NOMO-1 (cell line): ENCODE measurements at regions not wholly inside any gene's neighbourhood (a gene's known extent, or its start where the extent isn't known, plus 50 kb on each side); places are given as distances from the start of the nearest gene placed in this dataset.
"Not testable (repeated sequence)": the region's sequence is repeated elsewhere in the genome, so short reads cannot be mapped to it uniquely, and the experiment has no call there.

Experiments used
- DNase-seq, 2 experiments: peaks; one replicate each; lab custom pipeline; 2025; ENCODE audit not compliant: unreplicated experiment in 2 of 2; lab: John Stamatoyannopoulos, UW

GRCh38 chr7:142478479-142479220, 220.8 kb upstream of the PRSS58 start:
- no peak for DNase-seq

- DNase-seq = not testable (repeated sequence)
Observed at GRCh38 chr7:142477801-142478200, 219.9 kb upstream of the PRSS58 start.

- no peak for DNase-seq
Observed at GRCh38 chr7:142477079-142477651, 219.3 kb upstream of the PRSS58 start.

- no peak for DNase-seq
Observed at GRCh38 chr7:142476077-142476476, 218.2 kb upstream of the PRSS58 start.

GRCh38 chr7:142471820-142472219, 214.0 kb upstream of the PRSS58 start:
- no peak for DNase-seq

- DNase-seq = no peak
Observed at GRCh38 chr7:142470544-142470830, 212.6 kb upstream of the PRSS58 start.

GRCh38 chr7:142469696-142470543, 212.1 kb upstream of the PRSS58 start:
- DNase-seq = no peak

GRCh38 chr7:142468871-142469665, 211.2 kb upstream of the PRSS58 start:
- no peak for DNase-seq

GRCh38 chr7:142467056-142467655, 209.3 kb upstream of the PRSS58 start:
- DNase-seq = not testable (repeated sequence)

- DNase-seq = no peak
Observed at GRCh38 chr7:142463401-142463850, 205.6 kb upstream of the PRSS58 start.

- DNase-seq = no peak
Observed at GRCh38 chr7:142461437-142461836, 203.6 kb upstream of the PRSS58 start.

- DNase-seq = no peak
Observed at GRCh38 chr7:142460402-142461117, 202.7 kb upstream of the PRSS58 start.

- peak in 1 of 2 experiments; percentile 40 for DNase-seq
Observed at GRCh38 chr7:142459551-142459963, 201.7 kb upstream of the PRSS58 start.

GRCh38 chr7:142457146-142457703, 199.4 kb upstream of the PRSS58 start:
- DNase-seq = no peak

- no peak for DNase-seq
Observed at GRCh38 chr7:142455392-142455791, 197.5 kb upstream of the PRSS58 start.

- no peak for DNase-seq
Observed at GRCh38 chr7:142454862-142455261, 197.0 kb upstream of the PRSS58 start.

GRCh38 chr7:142452791-142453190, 194.9 kb upstream of the PRSS58 start:
- no peak for DNase-seq

- DNase-seq = no peak
Observed at GRCh38 chr7:142451817-142452216, 194.0 kb upstream of the PRSS58 start.

GRCh38 chr7:142451296-142451695, 193.4 kb upstream of the PRSS58 start:
- no peak for DNase-seq

GRCh38 chr7:142450695-142451094, 192.8 kb upstream of the PRSS58 start:
- DNase-seq = no peak
